ENCODE measurements at regions not wholly inside any gene's neighbourhood (a gene's known extent, or its start where the extent isn't known, plus 50 kb on each side); places are given as distances from the start of the nearest gene placed in this dataset.

GRCh38 chr4:95749204-95749603, 90.7 kb upstream of the PDHA2 start:
- no peaks in the 10 kb centered on the region for H3K27me3 ChIP-seq (replicated peaks in 1 of 2; ENCODE audit: control insufficient read depth in 2 of 2, insufficient read depth in 2 of 2, low read length in 1 of 2)
- no peak overlapping the region for H2AFZ ChIP-seq (ENCODE audit: control insufficient read depth, low read depth, low read length)
- H3K27ac ChIP-seq (ENCODE audit: control insufficient read depth, insufficient read depth): no peak overlapping the region
- H3K9ac ChIP-seq (ENCODE audit: control insufficient read depth, insufficient read depth, low read length): no peak overlapping the region
- H3K4me2 ChIP-seq (ENCODE audit: control insufficient read depth, insufficient read depth): no peak overlapping the region
- no peak for DNase-seq (ENCODE audit: low read depth, low spot score)
- H3K36me3 ChIP-seq (ENCODE audit: control insufficient read depth in 2 of 2, insufficient read depth in 2 of 2, low read length in 1 of 2): no peaks in the 10 kb centered on the region
- ChIA-PET CTCF (no interaction called here), SMC1A (ENCODE audit: uncharacterized antibody, unreplicated experiment) (no interaction called here), RAD21 (ENCODE audit: unreplicated experiment) (no interaction called here), POLR2A (no interaction called here)
- ATAC-seq: no peak
- no peaks in the 10 kb centered on the region for H3K9me3 ChIP-seq (replicated peaks; ENCODE audit: control insufficient read depth, insufficient read depth, low read length)
- H4K20me1 ChIP-seq (ENCODE audit: control insufficient read depth, insufficient read depth): no peaks in the 10 kb centered on the region
- no peaks in the 10 kb centered on the region for H3K79me2 ChIP-seq (ENCODE audit: control insufficient read depth, insufficient read depth, low read length)
- intact Hi-C loops (cut with micrococcal nuclease; ENCODE audit: unreplicated experiment) (loop anchor here (10.0 kb wide), 1 partner anchor 584 kb away; no protein-coding TSS in a partner anchor), in situ Hi-C loops (cut with MboI) (no loop called here)
- no peak overlapping the region for H3K4me3 ChIP-seq
- H3K4me1 ChIP-seq (ENCODE audit: control insufficient read depth, insufficient read depth, low read length): no peaks in the 10 kb centered on the region
- FAIRE-seq: no peak
- 26% methylated on average over 3 of the region's 3 CpGs for WGBS (ENCODE audit: insufficient coverage, insufficient replicate concordance, low lambda C conversion rate, missing lambda C conversion rate)
- BruUV-seq (replicated peaks): no TSS peak
- TF ChIP-seq SREBF1 (IDR thresholded peaks at IDR 0.05; ENCODE audit: low read length) (no peak), E2F8 (IDR thresholded peaks at IDR 0.05; ENCODE audit: low read depth, partially characterized antibody) (no peak), HDAC6 (IDR thresholded peaks at IDR 0.05; ENCODE audit: unreplicated experiment) (no peak), CTCF (IDR thresholded peaks at IDR 0.05 in 2 of 3, conservative IDR thresholded peaks at IDR 0.05 in 1 of 3; ENCODE audit: control insufficient read depth in 2 of 3, extremely low read depth in 1 of 3, insufficient read depth in 1 of 3, low read depth in 3 of 3, low read length in 3 of 3) (no peak), EGR1 (IDR thresholded peaks at IDR 0.05; ENCODE audit: borderline replicate concordance in 1 of 2, low read depth in 2 of 2, low read length in 2 of 2) (no peak), NR2C2 (IDR thresholded peaks at IDR 0.05; ENCODE audit: borderline replicate concordance, control insufficient read depth, insufficient read length, low read depth) (no peak), JUND (IDR thresholded peaks at IDR 0.05; ENCODE audit: low read depth, low read length) (no peak), ZNF622 (IDR thresholded peaks at IDR 0.05) (no peak), HDGF (IDR thresholded peaks at IDR 0.05) (no peak), CBX5 (IDR thresholded peaks at IDR 0.05; ENCODE audit: low read depth) (no peak), NR2F1 (conservative IDR thresholded peaks at IDR 0.05) (no peak)
- TF ChIP-seq, protein P1, sequence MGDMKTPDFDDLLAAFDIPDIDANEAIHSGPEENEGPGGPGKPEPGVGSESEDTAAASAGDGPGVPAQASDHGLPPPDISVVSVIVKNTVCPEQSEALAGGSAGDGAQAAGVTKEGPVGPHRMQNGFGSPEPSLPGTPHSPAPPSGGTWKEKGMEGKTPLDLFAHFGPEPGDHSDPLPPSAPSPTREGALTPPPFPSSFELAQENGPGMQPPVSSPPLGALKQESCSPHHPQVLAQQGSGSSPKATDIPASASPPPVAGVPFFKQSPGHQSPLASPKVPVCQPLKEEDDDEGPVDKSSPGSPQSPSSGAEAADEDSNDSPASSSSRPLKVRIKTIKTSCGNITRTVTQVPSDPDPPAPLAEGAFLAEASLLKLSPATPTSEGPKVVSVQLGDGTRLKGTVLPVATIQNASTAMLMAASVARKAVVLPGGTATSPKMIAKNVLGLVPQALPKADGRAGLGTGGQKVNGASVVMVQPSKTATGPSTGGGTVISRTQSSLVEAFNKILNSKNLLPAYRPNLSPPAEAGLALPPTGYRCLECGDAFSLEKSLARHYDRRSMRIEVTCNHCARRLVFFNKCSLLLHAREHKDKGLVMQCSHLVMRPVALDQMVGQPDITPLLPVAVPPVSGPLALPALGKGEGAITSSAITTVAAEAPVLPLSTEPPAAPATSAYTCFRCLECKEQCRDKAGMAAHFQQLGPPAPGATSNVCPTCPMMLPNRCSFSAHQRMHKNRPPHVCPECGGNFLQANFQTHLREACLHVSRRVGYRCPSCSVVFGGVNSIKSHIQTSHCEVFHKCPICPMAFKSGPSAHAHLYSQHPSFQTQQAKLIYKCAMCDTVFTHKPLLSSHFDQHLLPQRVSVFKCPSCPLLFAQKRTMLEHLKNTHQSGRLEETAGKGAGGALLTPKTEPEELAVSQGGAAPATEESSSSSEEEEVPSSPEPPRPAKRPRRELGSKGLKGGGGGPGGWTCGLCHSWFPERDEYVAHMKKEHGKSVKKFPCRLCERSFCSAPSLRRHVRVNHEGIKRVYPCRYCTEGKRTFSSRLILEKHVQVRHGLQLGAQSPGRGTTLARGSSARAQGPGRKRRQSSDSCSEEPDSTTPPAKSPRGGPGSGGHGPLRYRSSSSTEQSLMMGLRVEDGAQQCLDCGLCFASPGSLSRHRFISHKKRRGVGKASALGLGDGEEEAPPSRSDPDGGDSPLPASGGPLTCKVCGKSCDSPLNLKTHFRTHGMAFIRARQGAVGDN (IDR thresholded peaks at IDR 0.05): no peak
- TF ChIP-seq, protein P2, sequence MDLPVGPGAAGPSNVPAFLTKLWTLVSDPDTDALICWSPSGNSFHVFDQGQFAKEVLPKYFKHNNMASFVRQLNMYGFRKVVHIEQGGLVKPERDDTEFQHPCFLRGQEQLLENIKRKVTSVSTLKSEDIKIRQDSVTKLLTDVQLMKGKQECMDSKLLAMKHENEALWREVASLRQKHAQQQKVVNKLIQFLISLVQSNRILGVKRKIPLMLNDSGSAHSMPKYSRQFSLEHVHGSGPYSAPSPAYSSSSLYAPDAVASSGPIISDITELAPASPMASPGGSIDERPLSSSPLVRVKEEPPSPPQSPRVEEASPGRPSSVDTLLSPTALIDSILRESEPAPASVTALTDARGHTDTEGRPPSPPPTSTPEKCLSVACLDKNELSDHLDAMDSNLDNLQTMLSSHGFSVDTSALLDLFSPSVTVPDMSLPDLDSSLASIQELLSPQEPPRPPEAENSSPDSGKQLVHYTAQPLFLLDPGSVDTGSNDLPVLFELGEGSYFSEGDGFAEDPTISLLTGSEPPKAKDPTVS (IDR thresholded peaks at IDR 0.05; ENCODE audit: low read depth, low read length): no peak

Measured in GM12878 (cell line).